Immature natural killer cell (primary cell): ENCODE measurements at regions not wholly inside any gene's neighbourhood (a gene's known extent, or its start where the extent isn't known, plus 50 kb on each side); places are given as distances from the start of the nearest gene placed in this dataset.
"Not testable (repeated sequence)": the region's sequence is repeated elsewhere in the genome, so short reads cannot be mapped to it uniquely, and the experiment has no call there.

Source experiments
- DNase-seq, 3 donors: peaks; one replicate each; pipeline ENCODE4 v3.0.0; 2022; ENCODE audit warnings: mixed read lengths in 1 of 3
- H3K27ac Mint-ChIP-seq, 6 donors: one replicate each; pipeline ENCODE4 v1.8.0; 2020; ENCODE audit warnings: mixed read lengths in 6 of 6, mild to moderate bottlenecking in 5 of 6, inconsistent platforms in 4 of 6, moderate library complexity in 3 of 6
- H3K27me3 Mint-ChIP-seq, 3 donors: one replicate each; pipeline ENCODE4 v1.8.0; 2020 to 2021; ENCODE audit warnings: low read depth in 3 of 3, mild to moderate bottlenecking in 3 of 3, mixed read lengths in 3 of 3, moderate library complexity in 3 of 3, inconsistent platforms in 1 of 3
- H3K36me3 Mint-ChIP-seq, 3 donors: one replicate each; pipeline ENCODE4 v1.8.0; 2020; ENCODE audit warnings: mixed read lengths in 3 of 3, inconsistent platforms in 2 of 3, mild to moderate bottlenecking in 2 of 3
- H3K4me1 Mint-ChIP-seq, 2 donors: one replicate each; pipeline ENCODE4 v1.8.0; 2020; ENCODE audit warnings: inconsistent platforms in 2 of 2, mild to moderate bottlenecking in 2 of 2, mixed read lengths in 2 of 2, moderate library complexity in 1 of 2
- H3K4me3 Mint-ChIP-seq, 5 donors: one replicate each; pipeline ENCODE4 v1.8.0; 2020; ENCODE audit warnings: mild to moderate bottlenecking in 5 of 5, mixed read lengths in 5 of 5, inconsistent platforms in 3 of 5, moderate library complexity in 3 of 5
- H3K9me3 Mint-ChIP-seq, 6 donors: one replicate each; pipeline ENCODE4 v1.8.0; 2020; ENCODE audit warnings: mild to moderate bottlenecking in 6 of 6, mixed read lengths in 6 of 6, inconsistent platforms in 4 of 6, moderate library complexity in 3 of 6

DNA sequence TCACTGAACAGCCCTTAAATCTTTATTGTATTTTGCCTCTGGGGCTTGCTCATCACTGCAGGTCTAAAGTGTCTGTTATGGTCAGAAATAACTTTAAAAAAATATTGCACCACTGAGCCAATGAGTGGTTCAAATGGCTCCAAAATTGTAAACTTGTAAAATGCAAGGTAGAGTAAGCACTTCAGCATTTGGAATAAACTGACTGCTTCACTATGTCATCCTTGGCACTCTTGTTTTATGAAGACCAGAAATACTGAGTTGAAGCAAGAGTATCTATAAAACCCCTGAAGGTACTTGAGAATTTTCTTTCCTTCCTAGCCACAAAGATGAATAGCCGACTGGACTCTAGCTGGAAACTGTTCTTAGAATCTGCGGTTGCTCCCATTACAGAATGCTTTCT, 390.3 kb upstream of the DPH6 start:
- peaks cover 0 to 2% (median 0%) of the 10 kb centered on the region in 3 donors for H3K36me3 Mint-ChIP-seq
- H3K27ac Mint-ChIP-seq: no peak overlapping the region
- H3K9me3 Mint-ChIP-seq: peaks cover 3 to 9% (median 8%) of the 10 kb centered on the region in 6 donors
- no peak overlapping the region for H3K4me3 Mint-ChIP-seq
- DNase-seq: no peak
- no peaks in the 10 kb centered on the region for H3K4me1 Mint-ChIP-seq
- H3K27me3 Mint-ChIP-seq: no peaks in the 10 kb centered on the region

DNA sequence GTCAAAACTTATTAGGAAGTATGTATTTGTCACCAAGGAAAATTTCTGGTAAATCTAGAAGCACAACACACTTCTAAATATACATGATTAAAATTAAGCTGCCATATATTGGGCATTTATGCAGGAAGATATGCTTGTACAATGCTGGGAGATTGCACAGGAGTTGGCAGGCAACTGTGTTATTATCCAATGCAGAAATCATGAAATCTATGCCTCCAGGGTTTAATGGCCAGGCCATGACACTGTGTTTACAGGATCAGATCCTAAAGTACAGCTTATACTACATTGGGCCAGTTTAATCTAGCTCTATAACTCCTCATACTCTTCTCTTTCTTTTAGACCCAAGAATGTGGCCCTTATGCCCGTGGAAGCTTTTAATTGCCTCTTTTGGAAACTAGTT, 391.4 kb upstream of the DPH6 start:
- H3K4me3 Mint-ChIP-seq: no peak overlapping the region
- H3K4me1 Mint-ChIP-seq: no peaks in the 10 kb centered on the region
- no peak overlapping the region for H3K27ac Mint-ChIP-seq
- H3K36me3 Mint-ChIP-seq: peaks cover 0 to 2% (median 0%) of the 10 kb centered on the region in 3 donors
- peaks cover 0 to under 1% (median 0%) of the 10 kb centered on the region in 3 donors for H3K27me3 Mint-ChIP-seq
- peaks cover 3 to 11% (median 9%) of the 10 kb centered on the region in 6 donors for H3K9me3 Mint-ChIP-seq
- DNase-seq: no peak

DNA sequence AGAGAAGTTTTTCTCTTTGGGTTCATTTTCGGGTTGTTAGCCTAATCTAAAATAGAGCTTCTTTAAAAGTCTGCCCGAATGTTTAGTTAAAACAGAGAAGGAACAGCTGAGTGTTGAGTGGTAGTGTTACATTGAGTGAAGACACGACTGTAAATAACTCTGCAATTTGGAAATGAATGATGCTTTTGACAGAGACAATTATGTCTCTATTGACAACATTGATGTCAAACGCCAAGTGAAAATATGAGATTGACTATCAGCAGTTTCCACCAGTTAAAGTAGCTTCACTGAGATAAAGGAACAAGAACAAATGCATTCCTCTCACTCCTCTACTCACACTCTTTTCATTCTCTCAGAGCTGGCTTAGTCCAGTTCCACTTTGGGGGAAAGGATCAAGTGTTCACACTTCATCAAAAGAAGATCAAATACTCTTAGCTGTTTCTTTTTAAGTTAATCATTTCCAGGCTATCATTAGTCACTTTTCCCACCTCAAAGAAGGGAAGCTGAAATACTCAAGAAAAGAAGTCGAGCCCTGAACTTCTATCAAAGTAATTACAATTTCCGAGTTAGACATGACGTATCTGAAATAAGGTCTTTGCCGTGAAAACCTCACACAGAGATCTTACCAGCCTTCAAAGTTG, 399.1 kb upstream of the DPH6 start:
- H3K9me3 Mint-ChIP-seq: peaks cover 5 to 50% (median 14%) of the 10 kb centered on the region in 6 donors
- peaks cover 0 to 3% (median 0%) of the 10 kb centered on the region in 3 donors for H3K27me3 Mint-ChIP-seq
- DNase-seq: no peak
- H3K36me3 Mint-ChIP-seq: no peaks in the 10 kb centered on the region
- H3K27ac Mint-ChIP-seq: no peak overlapping the region
- no peaks in the 10 kb centered on the region for H3K4me1 Mint-ChIP-seq
- H3K4me3 Mint-ChIP-seq: no peak overlapping the region

DNA sequence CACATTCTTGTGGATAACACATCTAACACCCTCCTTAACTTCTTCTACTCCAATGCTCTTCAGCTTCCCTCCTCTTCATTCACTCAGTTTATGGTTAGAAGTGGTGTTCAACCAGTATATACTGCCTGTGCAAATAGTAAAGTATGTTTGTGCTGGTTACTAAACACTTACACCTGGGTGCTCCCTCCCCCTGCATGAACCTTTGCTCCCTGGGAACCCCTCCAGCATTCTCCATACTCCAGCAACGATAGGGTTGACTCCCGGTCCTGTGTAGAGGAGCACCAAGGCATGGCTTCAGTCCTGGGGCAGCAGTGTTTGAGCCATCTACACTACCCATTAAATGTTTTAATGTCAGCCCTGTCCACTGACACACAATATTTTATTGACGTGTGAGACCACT, 407.5 kb upstream of the DPH6 start:
- Mint-ChIP-seq H3K27ac (no peak overlapping the region), H3K4me3 (no peak overlapping the region), H3K9me3 (peaks cover 0 to 10% (median 5%) of the 10 kb centered on the region in 6 donors), H3K36me3 (no peaks in the 10 kb centered on the region), H3K4me1 (no peaks in the 10 kb centered on the region), H3K27me3 (no peaks in the 10 kb centered on the region)
- DNase-seq: no peak

DNA sequence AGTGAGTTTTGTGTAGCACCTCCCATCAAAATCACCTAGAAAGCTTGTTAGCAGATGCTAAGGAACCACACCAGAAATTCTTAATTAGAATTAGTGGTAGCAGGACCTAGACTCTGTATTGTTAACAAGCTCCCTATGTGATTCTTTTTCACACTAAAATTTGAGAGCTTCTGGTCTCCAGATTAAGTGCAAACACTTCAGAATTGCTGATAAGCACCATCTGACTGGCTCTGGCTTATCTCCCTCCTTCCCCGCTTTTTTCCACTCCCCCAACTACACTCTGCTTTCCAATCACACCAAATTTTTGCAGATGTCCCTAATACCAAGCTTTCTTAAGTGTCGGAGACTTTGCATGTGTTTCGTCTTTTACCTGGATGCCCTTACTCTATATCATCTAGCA, 410.1 kb upstream of the DPH6 start:
- Mint-ChIP-seq H3K36me3 (no peaks in the 10 kb centered on the region), H3K27me3 (no peaks in the 10 kb centered on the region), H3K9me3 (peaks cover 0 to 6% (median 1%) of the 10 kb centered on the region in 6 donors), H3K4me3 (no peak overlapping the region), H3K4me1 (no peaks in the 10 kb centered on the region), H3K27ac (no peak overlapping the region)
- DNase-seq: no peak

DNA sequence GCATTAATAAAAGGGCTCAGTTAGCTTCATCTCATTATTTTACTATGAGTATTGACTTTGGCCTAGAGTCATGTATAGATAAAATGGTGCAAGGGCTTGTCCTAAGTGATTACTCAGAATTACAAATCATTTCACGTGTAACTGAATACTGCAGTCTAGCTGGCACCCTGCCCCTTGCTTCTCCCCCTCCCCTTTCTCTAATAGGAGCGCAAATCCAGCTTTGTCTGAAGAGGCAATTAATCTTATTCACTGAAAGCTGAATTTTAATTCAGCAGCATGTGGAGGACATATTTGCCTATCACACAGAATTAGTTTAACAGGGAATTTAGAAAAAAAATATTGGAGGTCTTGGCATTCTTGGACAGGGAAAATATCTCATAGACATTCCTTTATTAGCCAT, 412.1 kb upstream of the DPH6 start:
- Mint-ChIP-seq H3K9me3 (peaks cover 0 to 11% (median 4%) of the 10 kb centered on the region in 6 donors), H3K4me1 (no peaks in the 10 kb centered on the region), H3K4me3 (no peak overlapping the region), H3K36me3 (no peaks in the 10 kb centered on the region), H3K27me3 (no peaks in the 10 kb centered on the region), H3K27ac (no peak overlapping the region)
- no peak for DNase-seq

DNA sequence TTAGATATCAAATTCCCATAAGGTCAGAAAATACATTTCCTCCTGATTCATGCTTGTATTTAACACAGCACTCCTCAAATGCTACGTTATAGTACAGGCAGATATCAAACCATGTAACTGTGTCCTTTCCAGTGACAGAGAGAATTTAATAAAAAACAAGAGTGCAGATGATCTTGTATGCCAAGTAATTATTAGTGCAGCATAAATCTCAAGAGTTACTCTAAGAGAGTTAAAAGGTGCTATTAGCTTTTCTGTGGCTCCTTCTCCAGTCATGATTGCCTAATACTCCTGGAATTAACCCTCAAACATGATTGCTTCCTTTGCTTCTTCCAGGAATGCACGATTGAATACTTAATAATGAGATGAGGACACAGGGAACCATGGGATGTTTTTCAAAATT, 413.0 kb upstream of the DPH6 start:
- H3K4me3 Mint-ChIP-seq: no peak overlapping the region
- no peak for DNase-seq
- no peak overlapping the region for H3K27ac Mint-ChIP-seq
- H3K27me3 Mint-ChIP-seq: no peaks in the 10 kb centered on the region
- H3K9me3 Mint-ChIP-seq: peaks cover 0 to 11% (median 5%) of the 10 kb centered on the region in 6 donors
- no peaks in the 10 kb centered on the region for H3K4me1 Mint-ChIP-seq
- H3K36me3 Mint-ChIP-seq: no peaks in the 10 kb centered on the region

DNA sequence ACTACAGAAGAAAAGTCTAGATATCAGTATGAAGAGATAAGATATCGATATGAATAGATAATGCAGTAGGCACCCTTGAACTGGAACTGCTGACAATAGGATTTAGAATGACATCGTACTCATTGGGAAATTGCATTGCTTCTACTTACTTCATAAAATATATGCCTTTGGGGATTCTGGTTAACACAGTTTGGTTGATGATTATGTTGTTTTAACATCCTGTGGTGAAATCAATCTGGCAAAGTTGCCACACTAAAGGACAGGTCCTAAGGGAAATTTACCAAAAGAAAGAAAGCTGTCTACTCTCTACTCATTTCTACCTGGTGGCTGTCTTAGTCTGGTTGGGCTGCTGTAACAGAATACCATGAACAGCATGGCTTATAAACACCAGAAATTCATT, 417.4 kb upstream of the DPH6 start:
- Mint-ChIP-seq H3K9me3 (peaks cover 3 to 17% (median 6%) of the 10 kb centered on the region in 6 donors), H3K27me3 (no peaks in the 10 kb centered on the region), H3K4me3 (no peak overlapping the region), H3K4me1 (no peaks in the 10 kb centered on the region), H3K27ac (no peak overlapping the region), H3K36me3 (no peaks in the 10 kb centered on the region)
- no peak for DNase-seq

DNA sequence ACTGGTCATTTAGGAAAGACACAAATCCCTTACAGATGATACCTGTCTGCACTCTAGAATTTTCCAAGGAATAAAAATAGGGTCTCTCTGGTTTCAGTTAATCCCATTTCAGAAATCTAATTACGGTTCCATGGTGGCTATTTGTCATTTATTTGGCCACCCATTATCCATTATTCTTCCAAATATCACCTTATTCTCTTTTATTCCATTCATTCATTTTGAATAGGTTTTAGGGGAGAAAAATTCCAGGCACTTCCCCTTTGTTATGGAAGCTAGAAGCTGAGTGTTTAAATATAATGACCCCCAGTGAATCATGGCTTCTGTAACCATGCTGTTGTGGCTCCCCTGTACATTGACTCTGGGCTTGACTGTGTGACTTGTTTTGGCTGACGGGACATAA, 420.8 kb upstream of the DPH6 start:
- Mint-ChIP-seq H3K27ac (no peak overlapping the region), H3K4me3 (no peak overlapping the region), H3K4me1 (no peaks in the 10 kb centered on the region), H3K27me3 (no peaks in the 10 kb centered on the region), H3K36me3 (no peaks in the 10 kb centered on the region), H3K9me3 (peaks cover 2 to 40% (median 13%) of the 10 kb centered on the region in 6 donors)
- no peak for DNase-seq

DNA sequence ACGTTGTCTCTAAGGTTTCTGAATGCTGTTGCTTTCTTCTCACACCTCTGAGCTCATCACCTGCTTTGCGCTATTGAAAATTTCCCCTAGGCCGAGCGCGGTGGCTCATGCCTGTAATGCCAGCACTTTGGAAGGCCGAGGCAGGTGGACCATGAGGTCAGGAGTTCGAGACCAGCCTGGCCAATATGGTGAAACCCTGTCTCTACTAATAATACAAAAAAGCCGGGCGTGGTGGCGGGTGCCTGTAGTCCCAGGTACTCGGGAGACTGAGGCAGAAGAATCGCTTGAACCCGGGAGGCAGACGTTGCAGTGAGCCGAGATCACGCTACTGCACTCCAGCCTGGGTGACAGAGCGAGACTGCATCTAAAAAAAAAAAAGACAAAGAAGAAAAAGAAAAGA, 422.0 kb upstream of the DPH6 start:
- not testable (repeated sequence) for H3K36me3 Mint-ChIP-seq, H3K27me3 Mint-ChIP-seq, H3K4me1 Mint-ChIP-seq, H3K4me3 Mint-ChIP-seq, H3K27ac Mint-ChIP-seq, DNase-seq
- H3K9me3 Mint-ChIP-seq: peaks cover under 1 to 33% (median 12%) of the 10 kb centered on the region in 6 donors

DNA sequence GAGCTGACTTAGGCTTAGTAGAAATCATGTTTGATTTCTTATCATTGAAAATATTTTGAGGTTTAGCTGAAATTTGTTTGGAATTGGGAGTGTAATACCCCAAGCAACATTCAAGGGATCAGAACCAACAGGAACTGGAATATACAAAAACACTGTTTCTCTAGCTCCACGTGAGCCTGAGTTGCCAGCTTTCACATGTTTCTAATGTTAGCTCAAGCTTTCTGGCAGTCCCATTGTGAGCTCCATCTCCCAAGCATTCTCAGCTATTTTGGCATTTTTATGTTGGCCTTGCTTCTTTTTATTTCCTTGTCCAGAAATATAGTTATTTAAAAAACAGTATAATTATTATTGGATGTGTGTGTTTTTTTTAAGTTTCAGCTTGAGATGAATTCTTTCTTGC, 427.1 kb upstream of the DPH6 start:
- H3K36me3 Mint-ChIP-seq: no peaks in the 10 kb centered on the region
- H3K9me3 Mint-ChIP-seq: peaks cover 7 to 45% (median 11%) of the 10 kb centered on the region in 6 donors
- H3K4me1 Mint-ChIP-seq: no peaks in the 10 kb centered on the region
- no peak for DNase-seq
- no peak overlapping the region for H3K4me3 Mint-ChIP-seq
- no peak overlapping the region for H3K27ac Mint-ChIP-seq
- peaks cover 0 to 2% (median 0%) of the 10 kb centered on the region in 3 donors for H3K27me3 Mint-ChIP-seq

DNA sequence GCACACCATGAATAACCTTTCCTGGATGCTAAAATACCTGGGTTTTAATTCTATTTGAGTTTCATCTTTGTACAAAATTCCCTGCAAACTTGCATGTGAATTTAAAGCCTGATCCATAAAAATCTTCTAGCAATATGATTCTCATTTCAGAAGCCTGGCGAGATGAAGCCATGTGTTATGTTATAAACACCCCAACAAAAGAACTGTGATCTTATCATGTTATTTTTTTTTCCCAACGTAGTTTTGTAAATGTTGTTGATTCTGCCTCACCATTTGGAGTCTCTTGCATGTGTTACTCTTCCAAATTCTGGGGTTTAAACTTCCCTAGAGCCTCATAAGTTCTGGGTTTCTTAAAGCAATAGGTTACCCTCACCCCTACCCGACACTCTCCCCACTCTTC, 428.1 kb upstream of the DPH6 start:
- H3K27ac Mint-ChIP-seq: no peak overlapping the region
- no peaks in the 10 kb centered on the region for H3K4me1 Mint-ChIP-seq
- peaks cover 6 to 43% (median 10%) of the 10 kb centered on the region in 6 donors for H3K9me3 Mint-ChIP-seq

DNA sequence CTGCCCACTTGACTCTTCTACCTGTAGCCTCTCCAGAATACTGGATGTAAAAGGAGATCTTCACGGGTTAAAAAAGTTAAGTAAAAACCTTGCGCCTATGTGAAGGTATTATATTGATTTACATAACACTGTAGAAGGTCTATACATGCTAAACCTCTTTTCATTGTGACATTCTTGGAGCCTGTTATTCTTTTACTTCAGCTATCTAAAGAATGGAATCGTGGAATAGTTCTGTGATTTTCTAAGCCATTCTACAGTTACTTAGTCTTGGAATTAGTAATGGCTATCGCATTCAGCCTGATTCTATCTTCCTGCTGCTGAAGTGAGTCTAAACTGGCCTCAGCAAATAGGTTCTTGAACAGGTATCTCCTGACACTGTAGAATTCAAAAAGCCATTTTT, 430.0 kb upstream of the DPH6 start:
- no peak overlapping the region for H3K27ac Mint-ChIP-seq
- DNase-seq: no peak
- H3K9me3 Mint-ChIP-seq: peaks cover 6 to 34% (median 8%) of the 10 kb centered on the region in 6 donors
- H3K36me3 Mint-ChIP-seq: no peaks in the 10 kb centered on the region
- H3K27me3 Mint-ChIP-seq: peaks cover 0 to 2% (median 1%) of the 10 kb centered on the region in 3 donors
- no peaks in the 10 kb centered on the region for H3K4me1 Mint-ChIP-seq
- H3K4me3 Mint-ChIP-seq: no peak overlapping the region

More for the DNA sequence above, 428.1 kb upstream of the DPH6 start:
- no peak for DNase-seq
- Mint-ChIP-seq H3K4me3 (no peak overlapping the region), H3K27me3 (peaks cover 0 to 2% (median 1%) of the 10 kb centered on the region in 3 donors), H3K36me3 (no peaks in the 10 kb centered on the region)

DNA sequence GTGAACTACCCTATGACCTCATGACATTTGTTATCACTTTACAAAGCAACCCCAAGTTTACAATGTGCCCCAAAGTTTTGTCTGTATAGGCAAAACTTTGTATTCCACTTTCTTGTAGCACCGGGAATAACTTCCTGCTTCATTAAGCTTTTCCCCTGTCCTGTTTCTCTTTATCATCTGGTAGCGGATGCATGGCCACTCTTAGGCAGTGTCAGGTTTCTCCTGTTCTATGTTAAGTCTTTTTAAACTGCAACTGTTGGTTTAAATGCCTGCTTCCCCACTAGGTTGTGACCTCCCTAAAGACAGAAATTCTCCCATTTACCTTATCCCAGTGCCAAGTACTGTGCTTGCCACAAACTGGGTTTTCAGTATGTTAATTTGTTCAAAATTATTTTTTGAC, 433.6 kb upstream of the DPH6 start:
- no peaks in the 10 kb centered on the region for H3K36me3 Mint-ChIP-seq
- H3K4me1 Mint-ChIP-seq: no peaks in the 10 kb centered on the region
- no peak overlapping the region for H3K4me3 Mint-ChIP-seq
- H3K27me3 Mint-ChIP-seq: peaks cover 0 to 2% (median 1%) of the 10 kb centered on the region in 3 donors
- no peak for DNase-seq
- H3K27ac Mint-ChIP-seq: no peak overlapping the region
- H3K9me3 Mint-ChIP-seq: peaks cover 3 to 25% (median 8%) of the 10 kb centered on the region in 6 donors

DNA sequence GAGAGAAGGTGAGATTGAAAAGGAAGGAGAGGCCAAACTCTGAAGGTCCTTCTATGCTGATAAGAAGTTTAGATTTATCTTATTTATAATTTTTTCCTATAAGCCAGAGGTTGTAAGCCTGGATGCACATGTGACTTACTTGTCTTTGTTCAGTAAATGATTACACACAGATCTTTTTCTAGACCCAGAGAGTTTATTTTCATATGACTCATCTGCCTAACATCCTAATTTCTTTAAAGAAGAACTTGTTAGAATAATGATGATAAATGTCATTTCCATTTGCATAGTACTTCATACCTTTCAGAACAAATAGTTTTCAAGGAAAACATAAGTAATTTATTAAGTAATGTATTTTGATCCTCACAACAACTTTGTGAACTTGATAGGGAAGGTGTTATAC, 434.8 kb upstream of the DPH6 start:
- no peak for DNase-seq
- H3K4me1 Mint-ChIP-seq: no peaks in the 10 kb centered on the region
- no peak overlapping the region for H3K4me3 Mint-ChIP-seq
- peaks cover 0 to 2% (median 1%) of the 10 kb centered on the region in 3 donors for H3K27me3 Mint-ChIP-seq
- H3K9me3 Mint-ChIP-seq: peaks cover 3 to 21% (median 9%) of the 10 kb centered on the region in 6 donors
- H3K27ac Mint-ChIP-seq: no peak overlapping the region
- no peaks in the 10 kb centered on the region for H3K36me3 Mint-ChIP-seq
